Ascending aorta (tissue), 2 donors: ENCODE measurements at regions not wholly inside any gene's neighbourhood (a gene's known extent, or its start where the extent isn't known, plus 50 kb on each side); places are given as distances from the start of the nearest gene placed in this dataset.
"Not testable (repeated sequence)": the region's sequence is repeated elsewhere in the genome, so short reads cannot be mapped to it uniquely, and the experiment has no call there.

ENCODE experiments used
- DNase-seq, 2 donors: peaks; one replicate each; pipeline ENCODE4 v3.0.0-alpha.2; 2019; ENCODE audit warnings: low spot score in 2 of 2
- H3K27ac ChIP-seq, 2 donors: fragments of 200-600 bp; sonication (generic); one replicate each; pipeline ENCODE4 v1.5.1; 2016 to 2017; ENCODE audit warnings: mild to moderate bottlenecking in 1 of 2
- H3K27me3 ChIP-seq: fragments of 200-600 bp; sonication (generic); one replicate; pipeline ENCODE4 v1.5.1; 2017
- H3K36me3 ChIP-seq, 2 donors: fragments of 200-600 bp; sonication (generic); one replicate each; pipeline ENCODE4 v1.5.1; 2016
- H3K4me1 ChIP-seq, 2 donors: fragments of 200-600 bp; sonication (generic); one replicate each; pipeline ENCODE4 v1.5.1; 2016 to 2017; ENCODE audit warnings: mild to moderate bottlenecking in 1 of 2
- H3K4me3 ChIP-seq, 2 donors: fragments of 200-600 bp; sonication (generic); one replicate each; pipeline ENCODE4 v1.5.1; 2016 to 2017; ENCODE audit warnings: mild to moderate bottlenecking in 1 of 2
- H3K9me3 ChIP-seq, 2 donors: fragments of 200-600 bp; sonication (generic); one replicate each; pipeline ENCODE4 v1.5.1; 2016
- CTCF ChIP-seq, 3 experiments: fragments of 200-600 bp in 2 of 3; fragments of 450-650 bp in 1 of 3; sonication (generic) in 2 of 3; IDR thresholded peaks; one replicate each; pipeline ENCODE4 v1.5.1; 2016 to 2019; ENCODE audit warnings: antibody characterized with exemption in 3 of 3, mild to moderate bottlenecking in 1 of 3, moderate library complexity in 1 of 3
- intact Hi-C: fragments of 100-400 bp; cut with DNase I; formaldehyde crosslinking; loops from one replicate; pipeline ENCODE4 v1.15.1; 2023

GRCh38 chr6:3533981-3534380 is 77.1 kb upstream of the SLC22A23 start:
- peak in 1 of 2 donors; percentile 1 for DNase-seq
- intact Hi-C loops, result no loop called here
- Histone ChIP-seq H3K9me3 (no peaks in the 10 kb centered on the region), H3K27ac (no peak overlapping the region), H3K4me1 (no peaks in the 10 kb centered on the region), H3K27me3 (no peaks in the 10 kb centered on the region), H3K4me3 (no peak overlapping the region), H3K36me3 (no peaks in the 10 kb centered on the region)
- no peak for TF ChIP-seq CTCF (IDR thresholded peaks at IDR 0.05)

- Histone ChIP-seq H3K4me1 (no peaks in the 10 kb centered on the region), H3K4me3 (no peak overlapping the region), H3K36me3 (no peaks in the 10 kb centered on the region), H3K27me3 (no peaks in the 10 kb centered on the region), H3K27ac (no peak overlapping the region), H3K9me3 (no peaks in the 10 kb centered on the region)
- intact Hi-C loops, result no loop called here
- TF ChIP-seq CTCF (IDR thresholded peaks at IDR 0.05), result no peak
- DNase-seq, result peak in 1 of 2 donors; percentile 52
Measured at GRCh38 chr6:3532296-3532916, 75.6 kb upstream of the SLC22A23 start.

- Histone ChIP-seq H3K36me3 (no peaks in the 10 kb centered on the region), H3K27me3 (no peaks in the 10 kb centered on the region), H3K4me1 (no peaks in the 10 kb centered on the region), H3K27ac (no peak overlapping the region), H3K4me3 (no peak overlapping the region), H3K9me3 (no peaks in the 10 kb centered on the region)
- no peak for TF ChIP-seq CTCF (IDR thresholded peaks at IDR 0.05)
- peak in 1 of 2 donors; percentile 34 for DNase-seq
- intact Hi-C loops, result no loop called here
Measured at GRCh38 chr6:3531481-3531880, 74.6 kb upstream of the SLC22A23 start.

GRCh38 chr6:3530515-3530914 is 73.7 kb upstream of the SLC22A23 start:
- no peaks in the 10 kb centered on the region for H3K9me3 ChIP-seq
- no peak overlapping the region for H3K27ac ChIP-seq
- no peaks in the 10 kb centered on the region for H3K27me3 ChIP-seq
- H3K4me3 ChIP-seq, result no peak overlapping the region
- H3K4me1 ChIP-seq, result no peaks in the 10 kb centered on the region
- peak in 1 of 2 donors; percentile 28 for DNase-seq
- H3K36me3 ChIP-seq, result no peaks in the 10 kb centered on the region
- intact Hi-C loops, result no loop called here
- no peak for TF ChIP-seq CTCF (IDR thresholded peaks at IDR 0.05)

- Histone ChIP-seq H3K27ac (no peak overlapping the region), H3K9me3 (no peaks in the 10 kb centered on the region), H3K36me3 (no peaks in the 10 kb centered on the region), H3K4me3 (no peak overlapping the region), H3K4me1 (no peaks in the 10 kb centered on the region), H3K27me3 (no peaks in the 10 kb centered on the region)
- no peak for TF ChIP-seq CTCF (IDR thresholded peaks at IDR 0.05)
- intact Hi-C loops, result no loop called here
- DNase-seq, result no peak
Measured at GRCh38 chr6:3529721-3530120, 72.9 kb upstream of the SLC22A23 start.

GRCh38 chr6:3529232-3529631 is 72.4 kb upstream of the SLC22A23 start:
- no peaks in the 10 kb centered on the region for H3K4me1 ChIP-seq
- intact Hi-C loops, result no loop called here

GRCh38 chr6:3528081-3528671 is 71.3 kb upstream of the SLC22A23 start:
- intact Hi-C loops, H3K9me3 ChIP-seq, H3K27ac ChIP-seq, H3K36me3 ChIP-seq, H3K4me3 ChIP-seq, H3K27me3 ChIP-seq, H3K4me1 ChIP-seq: not testable (repeated sequence)
- DNase-seq, result peak in 1 of 2 donors; percentile 22

More at GRCh38 chr6:3529232-3529631, 72.4 kb upstream of the SLC22A23 start:
- Histone ChIP-seq H3K27ac (no peak overlapping the region), H3K4me3 (no peak overlapping the region), H3K27me3 (no peaks in the 10 kb centered on the region), H3K9me3 (no peaks in the 10 kb centered on the region), H3K36me3 (no peaks in the 10 kb centered on the region)
- no peak for DNase-seq
- no peak for TF ChIP-seq CTCF (IDR thresholded peaks at IDR 0.05)
